ENCODE measurements at regions not wholly inside any gene's neighbourhood (a gene's known extent, or its start where the extent isn't known, plus 50 kb on each side); places are given as distances from the start of the nearest gene placed in this dataset.

GRCh38 chr14:22505697-22506377, 83.2 kb downstream of the DAD1 start:
- WGBS (ENCODE audit: missing lambda C conversion rate): 38% methylated on average over 8 of the region's 8 CpGs

GRCh38 chr14:22505309-22505696, 83.7 kb downstream of the DAD1 start:
- no peaks in the 10 kb centered on the region for H3K4me1 ChIP-seq
- ChIA-PET POLR2A (no interaction called here), CTCF (interaction anchor here (0.6 to 1.1 kb wide), 2 partner anchors 17 to 181 kb away, joined by 3 to 4 read pairs; no protein-coding TSS in a partner anchor)
- ATAC-seq (no peak), DNase-seq (ENCODE audit: low read depth in 1 of 2, low spot score in 1 of 2) (no peak), FAIRE-seq (no peak)
- H3K27ac ChIP-seq: no peak overlapping the region
- 91% methylated on average over 1 of the region's 1 CpG for WGBS (ENCODE audit: missing lambda C conversion rate)
- TF ChIP-seq HOXB13 (CRISPR knock-in tag; IDR thresholded peaks at IDR 0.05; ENCODE audit: low read depth): no peak
- TF ChIP-seq EHMT2 (IDR thresholded peaks at IDR 0.05; ENCODE audit: low read depth): no peak
- TF ChIP-seq RCOR1 (IDR thresholded peaks at IDR 0.05; ENCODE audit: low read depth, low read length): no peak
- TF ChIP-seq MAZ (IDR thresholded peaks at IDR 0.05; ENCODE audit: borderline replicate concordance, low read depth, low read length): no peak
- no peaks in the 10 kb centered on the region for H3K9me3 ChIP-seq
- H3K4me3 ChIP-seq: no peak overlapping the region
- no peak overlapping the region for H3K4me2 ChIP-seq

More at GRCh38 chr14:22505697-22506377, 83.2 kb downstream of the DAD1 start:
- CTCF ChIA-PET: interaction anchor here (0.7 kb wide), 1 partner anchor 78 kb away, joined by 3 read pairs; no protein-coding TSS in a partner anchor
- no peak overlapping the region for H3K4me3 ChIP-seq
- ATAC-seq (no peak), FAIRE-seq (no peak), DNase-seq (ENCODE audit: low read depth in 1 of 2, low spot score in 1 of 2) (no peak)
- POLR2A ChIA-PET: no interaction called here
- H3K4me1 ChIP-seq: no peaks in the 10 kb centered on the region
- H3K9me3 ChIP-seq: no peaks in the 10 kb centered on the region
- H3K27ac ChIP-seq: no peak overlapping the region
- no peak overlapping the region for H3K4me2 ChIP-seq
- no peak for TF ChIP-seq KDM5A (IDR thresholded peaks at IDR 0.05)
- no peak for TF ChIP-seq JUNB (IDR thresholded peaks at IDR 0.05)
- TF ChIP-seq HDAC2 (IDR thresholded peaks at IDR 0.05): no peak
- TF ChIP-seq RFX5 (IDR thresholded peaks at IDR 0.05): no peak
- TF ChIP-seq NPAS2 (CRISPR knock-in tag; IDR thresholded peaks at IDR 0.05; ENCODE audit: borderline replicate concordance): no peak
- no peak for TF ChIP-seq EHMT2 (IDR thresholded peaks at IDR 0.05; ENCODE audit: low read depth)
- TF ChIP-seq CBX8 (IDR thresholded peaks at IDR 0.05): no peak
- TF ChIP-seq RCOR1 (IDR thresholded peaks at IDR 0.05; ENCODE audit: low read depth, low read length): no peak
- no peak for TF ChIP-seq HES2 (IDR thresholded peaks at IDR 0.05)
- no peak for TF ChIP-seq ELK1 (IDR thresholded peaks at IDR 0.05; ENCODE audit: low read depth, low read length)
- no peak for TF ChIP-seq FOXS1 (CRISPR knock-in tag; IDR thresholded peaks at IDR 0.05)

GRCh38 chr14:22502551-22502950, 86.5 kb downstream of the DAD1 start:
- Histone ChIP-seq H3K4me1 (no peaks in the 10 kb centered on the region), H3K4me2 (no peak overlapping the region), H3K27ac (no peak overlapping the region), H3K4me3 (no peak overlapping the region), H3K9me3 (no peaks in the 10 kb centered on the region)
- TF ChIP-seq EP300 (IDR thresholded peaks at IDR 0.05) (no peak), POLR2A (IDR thresholded peaks at IDR 0.05; ENCODE audit: low read length) (no peak), PHF8 (IDR thresholded peaks at IDR 0.05; ENCODE audit: borderline replicate concordance, low read depth) (no peak), ATOH8 (CRISPR knock-in tag; IDR thresholded peaks at IDR 0.05; ENCODE audit: low read depth) (no peak), SMC3 (IDR thresholded peaks at IDR 0.05) (no peak), CBX8 (IDR thresholded peaks at IDR 0.05) (no peak), MAX (IDR thresholded peaks at IDR 0.05) (no peak), ZC3H11A (IDR thresholded peaks at IDR 0.05) (no peak), HOXB5 (CRISPR knock-in tag; IDR thresholded peaks at IDR 0.05) (no peak), CEBPB (IDR thresholded peaks at IDR 0.05) (no peak), ELK1 (IDR thresholded peaks at IDR 0.05; ENCODE audit: low read depth, low read length) (no peak), HOXB13 (CRISPR knock-in tag; IDR thresholded peaks at IDR 0.05; ENCODE audit: low read depth) (no peak), BCL3 (IDR thresholded peaks at IDR 0.05) (no peak), CBX2 (IDR thresholded peaks at IDR 0.05; ENCODE audit: borderline replicate concordance, low read depth) (no peak), FOSB (CRISPR knock-in tag; IDR thresholded peaks at IDR 0.05) (no peak), TFCP2L1 (CRISPR knock-in tag; IDR thresholded peaks at IDR 0.05) (no peak)
- WGBS (ENCODE audit: missing lambda C conversion rate): 42% methylated on average over 6 of the region's 6 CpGs
- FAIRE-seq: no peak
- ChIA-PET POLR2A (no interaction called here), CTCF (interaction anchor here (1.2 to 1.5 kb wide), 2 partner anchors 12 to 127 kb away, joined by 3 read pairs; no protein-coding TSS in a partner anchor)
- ATAC-seq: no peak
- no peak for DNase-seq (ENCODE audit: low read depth in 1 of 2, low spot score in 1 of 2)
